HL-60 (cell line): ENCODE measurements at regions not wholly inside any gene's neighbourhood (a gene's known extent, or its start where the extent isn't known, plus 50 kb on each side); places are given as distances from the start of the nearest gene placed in this dataset.

Experiments used
- DNase-seq, 2 experiments: peaks; one replicate each; pipeline ENCODE4 v3.0.0-alpha.2; 2010 to 2020; ENCODE audit warnings: low read depth in 1 of 2, low spot score in 1 of 2
- H3K27ac ChIP-seq: fragments of 250-450 bp; sonication (Bioruptor Pico); replicated peaks from 2 replicates; pipeline ENCODE4 v1.5.1; 2020; ENCODE audit warnings: mild to moderate bottlenecking, moderate library complexity
- H3K27me3 ChIP-seq: fragments of 250-450 bp; sonication (Bioruptor Pico); 2 replicates; pipeline ENCODE4 v1.5.1; 2021; ENCODE audit warnings: mild to moderate bottlenecking, moderate library complexity; ENCODE audit not compliant: insufficient read depth, poor library complexity, severe bottlenecking
- H3K4me3 ChIP-seq: replicated peaks from 2 replicates; pipeline ENCODE4 v1.5.1; 2011; ENCODE audit warnings: mild to moderate bottlenecking, control low read depth, low read length; ENCODE audit not compliant: insufficient read depth
- CTCF ChIP-seq: IDR thresholded peaks from one replicate; pipeline ENCODE4 v1.5.1; 2011; ENCODE audit warnings: low read length, control low read depth, inconsistent platforms; ENCODE audit not compliant: insufficient read depth
- GABPA ChIP-seq: IDR thresholded peaks from 2 replicates; pipeline ENCODE4 v1.6.1; 2012; ENCODE audit warnings: low read depth
- POLR2AphosphoS5 ChIP-seq: IDR thresholded peaks from 2 replicates; pipeline ENCODE4 v1.6.1; 2012; ENCODE audit warnings: low read depth
- REST ChIP-seq: IDR thresholded peaks from 2 replicates; pipeline ENCODE4 v1.6.1; 2012; ENCODE audit warnings: low read depth; ENCODE audit not compliant: insufficient replicate concordance
- SPI1 ChIP-seq: IDR thresholded peaks from 2 replicates; pipeline ENCODE4 v1.6.1; 2012; ENCODE audit warnings: low read depth, mild to moderate bottlenecking, borderline replicate concordance

GRCh38 chr6:4296552-4296951 is 161.2 kb upstream of the ECI2 start:
- Histone ChIP-seq H3K27me3 (peaks cover under 1% of the 10 kb centered on the region), H3K27ac (no peak overlapping the region), H3K4me3 (no peak overlapping the region)
- TF ChIP-seq REST (no peak), GABPA (no peak), CTCF (no peak), POLR2AphosphoS5 (no peak), SPI1 (no peak)
- DNase-seq = no peak

- no peak for DNase-seq
- no peak for TF ChIP-seq GABPA
- TF ChIP-seq POLR2AphosphoS5 = no peak
- TF ChIP-seq REST = no peak
- TF ChIP-seq CTCF = no peak
- no peak for TF ChIP-seq SPI1
- Histone ChIP-seq H3K27me3 (peaks cover 2% of the 10 kb centered on the region), H3K27ac (no peak overlapping the region), H3K4me3 (no peak overlapping the region)
Measured at GRCh38 chr6:4295783-4296155, 160.4 kb upstream of the ECI2 start.

GRCh38 chr6:4295058-4295782 is 159.8 kb upstream of the ECI2 start:
- H3K27ac ChIP-seq = no peak overlapping the region
- no peak overlapping the region for H3K4me3 ChIP-seq
- TF ChIP-seq GABPA (no peak), POLR2AphosphoS5 (no peak), CTCF (no peak), SPI1 (no peak), REST (no peak)
- H3K27me3 ChIP-seq = peaks cover 2% of the 10 kb centered on the region
- no peak for DNase-seq
